K562 (cell line): ENCODE measurements at regions not wholly inside any gene's neighbourhood (a gene's known extent, or its start where the extent isn't known, plus 50 kb on each side); places are given as distances from the start of the nearest gene placed in this dataset.

Source experiments
- CSDE1 ChIP-seq, 2 experiments: fragments of 450-650 bp; IDR thresholded peaks; 2 replicates each; pipeline ENCODE4 v1.6.1; 2016; ENCODE audit warnings: mild to moderate bottlenecking in 1 of 2
- NRF1 ChIP-seq, 2 experiments: fragments of 450-650 bp; IDR thresholded peaks in 1 of 2; conservative IDR thresholded peaks in 1 of 2; 2 replicates each; pipeline ENCODE4 v1.6.1; 2014; ENCODE audit warnings: mild to moderate bottlenecking in 2 of 2
- ZBTB1 ChIP-seq: sonication (generic); formaldehyde crosslinking; IDR thresholded peaks from 2 replicates; pipeline ENCODE4 v1.8.1; 2023; ENCODE audit warnings: missing genetic modification reagents, low read depth, mild to moderate bottlenecking, borderline replicate concordance
- ZNF780A ChIP-seq: fragments of 250-450 bp; sonication (Bioruptor Pico); IDR thresholded peaks from 2 replicates; pipeline ENCODE4 v1.5.0; 2021; ENCODE audit warnings: mild to moderate bottlenecking

- TF ChIP-seq NRF1 (conservative IDR thresholded peaks at IDR 0.05 in 1 of 2, IDR thresholded peaks at IDR 0.05 in 1 of 2) = no peak
- no peak for TF ChIP-seq CSDE1 (IDR thresholded peaks at IDR 0.05)
- no peak for TF ChIP-seq ZNF780A (CRISPR knock-in tag)
- TF ChIP-seq ZBTB1 (CRISPR knock-in tag) = no peak
These were observed 92.5 kb downstream of the IRF8 start for GRCh38 chr16:85991425-85991824.
